Gastrocnemius medialis (tissue), 4 donors: ENCODE measurements at regions not wholly inside any gene's neighbourhood (a gene's known extent, or its start where the extent isn't known, plus 50 kb on each side); places are given as distances from the start of the nearest gene placed in this dataset.

Experiments
- ATAC-seq, 2 donors: fragments of 150-250 bp; one replicate each; pipeline ENCODE4 v1.9.1; 2016
- DNase-seq, 2 donors: peaks; one replicate each; pipeline ENCODE4 v3.0.0-alpha.2; 2019
- H3K27ac ChIP-seq, 4 donors: fragments of 200-600 bp; sonication (generic); 1 replicate in 1 of 4; 2 replicates in 3 of 4; pipeline ENCODE4 v1.5.1; 2016 to 2018; ENCODE audit warnings: mild to moderate bottlenecking in 2 of 4, moderate library complexity in 1 of 4
- H3K27me3 ChIP-seq, 3 donors: fragments of 200-600 bp; sonication (generic) in 2 of 3; 1 replicate in 1 of 3; 2 replicates in 2 of 3; pipeline versions ENCODE4 v1.5.1 to v1.6.0; 2016 to 2019; ENCODE audit warnings: mild to moderate bottlenecking in 1 of 3, moderate library complexity in 1 of 3
- H3K36me3 ChIP-seq, 2 donors: fragments of 200-600 bp; sonication (generic) in 1 of 2; one replicate each; pipeline ENCODE4 v1.5.1; 2017 to 2018
- H3K4me1 ChIP-seq, 2 donors: fragments of 200-600 bp; sonication (generic) in 1 of 2; one replicate each; pipeline ENCODE4 v1.5.1; 2016 to 2017; ENCODE audit warnings: mild to moderate bottlenecking in 2 of 2
- H3K4me3 ChIP-seq, 4 donors: fragments of 200-600 bp; sonication (generic) in 3 of 4; 1 replicate in 1 of 4; 2 replicates in 3 of 4; pipeline ENCODE4 v1.5.1; 2016 to 2019; ENCODE audit warnings: mild to moderate bottlenecking in 2 of 4
- H3K9me3 ChIP-seq, 3 donors: fragments of 200-600 bp; sonication (generic) in 2 of 3; 1 replicate in 1 of 3; 2 replicates in 2 of 3; pipeline ENCODE4 v1.5.1; 2016 to 2019
- CTCF ChIP-seq, 5 experiments: fragments of 450-650 bp in 3 of 5; fragments of 200-600 bp in 2 of 5; sonication (generic) in 2 of 5; IDR thresholded peaks in 4 of 5; conservative IDR thresholded peaks in 1 of 5; 1 replicate in 4 of 5; 2 replicates in 1 of 5; pipeline ENCODE4 v1.5.1; 2016 to 2019; ENCODE audit warnings: antibody characterized with exemption in 5 of 5, mild to moderate bottlenecking in 3 of 5, moderate library complexity in 3 of 5
- POLR2A ChIP-seq, 2 donors: fragments of 450-650 bp; IDR thresholded peaks; one replicate each; pipeline ENCODE4 v1.6.1; 2017; ENCODE audit warnings: antibody characterized with exemption in 2 of 2, mild to moderate bottlenecking in 2 of 2, moderate library complexity in 2 of 2
- in situ Hi-C, 4 donors: fragments of 200-750 bp; cut with MboI; loops; one replicate each; pipeline versions ENCODE4 v1.15.0 to v1.8.0; 2017; ENCODE audit warnings: low sequenced_read_pairs in 4 of 4
- intact Hi-C: fragments of 100-400 bp; cut with DNase I; formaldehyde crosslinking; loops from one replicate; pipeline ENCODE4 v1.15.1; 2023; ENCODE audit warnings: low total_unique reads

GRCh38 chr20:41925476-41925875, 307.3 kb upstream of the CHD6 start:
- intact Hi-C loops (no loop called here), in situ Hi-C loops (no loop called here)
- Histone ChIP-seq H3K4me3 (no peak overlapping the region), H3K36me3 (no peaks in the 10 kb centered on the region), H3K9me3 (no peaks in the 10 kb centered on the region), H3K27ac (no peak overlapping the region), H3K4me1 (no peaks in the 10 kb centered on the region), H3K27me3 (no peaks in the 10 kb centered on the region)
- DNase-seq (no peak), ATAC-seq (no peak)
- TF ChIP-seq CTCF (IDR thresholded peaks at IDR 0.05 in 4 of 5, conservative IDR thresholded peaks at IDR 0.05 in 1 of 5) (no peak), POLR2A (IDR thresholded peaks at IDR 0.05) (no peak)

GRCh38 chr20:41923624-41924023, 305.4 kb upstream of the CHD6 start:
- ATAC-seq, result no peak

GRCh38 chr20:41913146-41913545, 295.0 kb upstream of the CHD6 start:
- intact Hi-C loops (no loop called here), in situ Hi-C loops (no loop called here)
- TF ChIP-seq CTCF (IDR thresholded peaks at IDR 0.05 in 4 of 5, conservative IDR thresholded peaks at IDR 0.05 in 1 of 5) (no peak), POLR2A (IDR thresholded peaks at IDR 0.05) (no peak)
- Histone ChIP-seq H3K4me1 (no peaks in the 10 kb centered on the region), H3K4me3 (no peak overlapping the region), H3K9me3 (no peaks in the 10 kb centered on the region), H3K27me3 (no peaks in the 10 kb centered on the region), H3K36me3 (no peaks in the 10 kb centered on the region), H3K27ac (no peak overlapping the region)
- DNase-seq (no peak), ATAC-seq (no peak)

More at GRCh38 chr20:41923624-41924023, 305.4 kb upstream of the CHD6 start:
- intact Hi-C loops, result no loop called here
- H3K4me1 ChIP-seq, result no peaks in the 10 kb centered on the region
- in situ Hi-C loops, result no loop called here
- H3K9me3 ChIP-seq, result no peaks in the 10 kb centered on the region
- no peaks in the 10 kb centered on the region for H3K27me3 ChIP-seq
- H3K36me3 ChIP-seq, result no peaks in the 10 kb centered on the region
- TF ChIP-seq POLR2A (IDR thresholded peaks at IDR 0.05) (no peak), CTCF (IDR thresholded peaks at IDR 0.05 in 4 of 5, conservative IDR thresholded peaks at IDR 0.05 in 1 of 5) (no peak)
- H3K4me3 ChIP-seq, result no peak overlapping the region
- DNase-seq, result no peak
- H3K27ac ChIP-seq, result no peak overlapping the region

- Histone ChIP-seq H3K9me3 (no peaks in the 10 kb centered on the region), H3K36me3 (no peaks in the 10 kb centered on the region), H3K27ac (no peak overlapping the region), H3K27me3 (no peaks in the 10 kb centered on the region), H3K4me1 (no peaks in the 10 kb centered on the region), H3K4me3 (no peak overlapping the region)
- ATAC-seq (no peak), DNase-seq (no peak)
- no peak for TF ChIP-seq POLR2A (IDR thresholded peaks at IDR 0.05)
- no peak for TF ChIP-seq CTCF (IDR thresholded peaks at IDR 0.05 in 4 of 5, conservative IDR thresholded peaks at IDR 0.05 in 1 of 5)
- in situ Hi-C loops, result no loop called here
- intact Hi-C loops, result no loop called here
Observed at GRCh38 chr20:41910558-41910957, 292.4 kb upstream of the CHD6 start.

GRCh38 chr20:41905199-41905598, 287.0 kb upstream of the CHD6 start:
- in situ Hi-C loops (no loop called here), intact Hi-C loops (no loop called here)
- Histone ChIP-seq H3K27ac (no peak overlapping the region), H3K4me3 (no peak overlapping the region), H3K27me3 (no peaks in the 10 kb centered on the region), H3K9me3 (no peaks in the 10 kb centered on the region), H3K4me1 (no peaks in the 10 kb centered on the region), H3K36me3 (no peaks in the 10 kb centered on the region)
- TF ChIP-seq CTCF (IDR thresholded peaks at IDR 0.05 in 4 of 5, conservative IDR thresholded peaks at IDR 0.05 in 1 of 5) (no peak), POLR2A (IDR thresholded peaks at IDR 0.05) (no peak)
- no peak for ATAC-seq
- no peak for DNase-seq
